Tibial artery (tissue), 4 donors: ENCODE measurements at regions not wholly inside any gene's neighbourhood (a gene's known extent, or its start where the extent isn't known, plus 50 kb on each side); places are given as distances from the start of the nearest gene placed in this dataset.

Source experiments
- DNase-seq, 2 donors: peaks; one replicate each; pipeline ENCODE4 v3.0.0-alpha.2; 2019
- H3K27ac ChIP-seq, 2 donors: fragments of 200-600 bp; sonication (generic) in 1 of 2; 1 replicate in 1 of 2; 2 replicates in 1 of 2; pipeline ENCODE4 v1.5.1; 2018 to 2019; ENCODE audit warnings: mild to moderate bottlenecking in 1 of 2
- H3K27me3 ChIP-seq, 2 donors: fragments of 200-600 bp; sonication (generic) in 1 of 2; one replicate each; pipeline versions ENCODE4 v1.5.1 to v1.6.0; 2016 to 2019
- H3K36me3 ChIP-seq, 3 donors: fragments of 200-600 bp; sonication (generic) in 2 of 3; one replicate each; pipeline ENCODE4 v1.5.1; 2016 to 2019; ENCODE audit warnings: mild to moderate bottlenecking in 2 of 3
- H3K4me1 ChIP-seq, 4 donors: fragments of 200-600 bp; sonication (generic) in 2 of 4; 1 replicate in 3 of 4; 2 replicates in 1 of 4; pipeline ENCODE4 v1.5.1; 2016 to 2019
- H3K4me3 ChIP-seq, 2 donors: fragments of 200-600 bp; sonication (generic) in 1 of 2; 1 replicate in 1 of 2; 2 replicates in 1 of 2; pipeline ENCODE4 v1.5.1; 2018 to 2019; ENCODE audit warnings: mild to moderate bottlenecking in 2 of 2
- H3K9me3 ChIP-seq, 3 donors: fragments of 200-600 bp; sonication (generic) in 1 of 3; one replicate each; pipeline ENCODE4 v1.5.1; 2016 to 2019
- intact Hi-C: fragments of 100-400 bp; cut with DNase I; formaldehyde crosslinking; loops from one replicate; pipeline ENCODE4 v1.15.0; 2023; ENCODE audit warnings: low total_unique reads
- TF ChIP-seq, protein P1 (sequence below), 2 experiments: fragments of 200-600 bp in 1 of 2; fragments of 450-650 bp in 1 of 2; IDR thresholded peaks; one replicate each; pipeline ENCODE4 v1.5.1; 2017 to 2019; ENCODE audit warnings: antibody characterized with exemption in 2 of 2, mild to moderate bottlenecking in 1 of 2, moderate library complexity in 1 of 2

DNA sequence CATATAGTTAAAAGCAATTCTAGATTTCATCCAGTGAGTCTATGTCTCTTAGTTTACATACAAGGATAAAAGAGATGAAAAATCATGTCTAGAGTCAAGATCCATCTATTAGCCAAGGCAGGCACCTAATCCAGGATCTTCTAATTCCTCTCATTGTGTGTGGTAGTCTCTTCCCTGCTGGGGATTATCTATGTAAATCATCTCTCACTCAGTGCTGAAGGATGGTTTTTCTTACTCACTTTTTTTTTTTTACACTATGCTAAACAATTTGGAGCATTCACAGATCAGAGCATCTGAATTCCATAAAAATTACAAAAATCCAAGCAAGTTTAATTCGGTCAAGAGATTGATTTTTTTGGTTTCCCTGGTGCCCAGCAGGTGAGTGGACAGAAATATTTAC, 154.9 kb upstream of the GDNF start:
- no peaks in the 10 kb centered on the region for H3K9me3 ChIP-seq
- no peak for DNase-seq
- H3K27me3 ChIP-seq: no peaks in the 10 kb centered on the region
- no peak overlapping the region for H3K27ac ChIP-seq
- intact Hi-C loops: no loop called here
- no peaks in the 10 kb centered on the region for H3K36me3 ChIP-seq
- H3K4me1 ChIP-seq: no peaks in the 10 kb centered on the region
- TF ChIP-seq, protein P1, sequence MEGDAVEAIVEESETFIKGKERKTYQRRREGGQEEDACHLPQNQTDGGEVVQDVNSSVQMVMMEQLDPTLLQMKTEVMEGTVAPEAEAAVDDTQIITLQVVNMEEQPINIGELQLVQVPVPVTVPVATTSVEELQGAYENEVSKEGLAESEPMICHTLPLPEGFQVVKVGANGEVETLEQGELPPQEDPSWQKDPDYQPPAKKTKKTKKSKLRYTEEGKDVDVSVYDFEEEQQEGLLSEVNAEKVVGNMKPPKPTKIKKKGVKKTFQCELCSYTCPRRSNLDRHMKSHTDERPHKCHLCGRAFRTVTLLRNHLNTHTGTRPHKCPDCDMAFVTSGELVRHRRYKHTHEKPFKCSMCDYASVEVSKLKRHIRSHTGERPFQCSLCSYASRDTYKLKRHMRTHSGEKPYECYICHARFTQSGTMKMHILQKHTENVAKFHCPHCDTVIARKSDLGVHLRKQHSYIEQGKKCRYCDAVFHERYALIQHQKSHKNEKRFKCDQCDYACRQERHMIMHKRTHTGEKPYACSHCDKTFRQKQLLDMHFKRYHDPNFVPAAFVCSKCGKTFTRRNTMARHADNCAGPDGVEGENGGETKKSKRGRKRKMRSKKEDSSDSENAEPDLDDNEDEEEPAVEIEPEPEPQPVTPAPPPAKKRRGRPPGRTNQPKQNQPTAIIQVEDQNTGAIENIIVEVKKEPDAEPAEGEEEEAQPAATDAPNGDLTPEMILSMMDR (IDR thresholded peaks at IDR 0.05): no peak
- no peak overlapping the region for H3K4me3 ChIP-seq

DNA sequence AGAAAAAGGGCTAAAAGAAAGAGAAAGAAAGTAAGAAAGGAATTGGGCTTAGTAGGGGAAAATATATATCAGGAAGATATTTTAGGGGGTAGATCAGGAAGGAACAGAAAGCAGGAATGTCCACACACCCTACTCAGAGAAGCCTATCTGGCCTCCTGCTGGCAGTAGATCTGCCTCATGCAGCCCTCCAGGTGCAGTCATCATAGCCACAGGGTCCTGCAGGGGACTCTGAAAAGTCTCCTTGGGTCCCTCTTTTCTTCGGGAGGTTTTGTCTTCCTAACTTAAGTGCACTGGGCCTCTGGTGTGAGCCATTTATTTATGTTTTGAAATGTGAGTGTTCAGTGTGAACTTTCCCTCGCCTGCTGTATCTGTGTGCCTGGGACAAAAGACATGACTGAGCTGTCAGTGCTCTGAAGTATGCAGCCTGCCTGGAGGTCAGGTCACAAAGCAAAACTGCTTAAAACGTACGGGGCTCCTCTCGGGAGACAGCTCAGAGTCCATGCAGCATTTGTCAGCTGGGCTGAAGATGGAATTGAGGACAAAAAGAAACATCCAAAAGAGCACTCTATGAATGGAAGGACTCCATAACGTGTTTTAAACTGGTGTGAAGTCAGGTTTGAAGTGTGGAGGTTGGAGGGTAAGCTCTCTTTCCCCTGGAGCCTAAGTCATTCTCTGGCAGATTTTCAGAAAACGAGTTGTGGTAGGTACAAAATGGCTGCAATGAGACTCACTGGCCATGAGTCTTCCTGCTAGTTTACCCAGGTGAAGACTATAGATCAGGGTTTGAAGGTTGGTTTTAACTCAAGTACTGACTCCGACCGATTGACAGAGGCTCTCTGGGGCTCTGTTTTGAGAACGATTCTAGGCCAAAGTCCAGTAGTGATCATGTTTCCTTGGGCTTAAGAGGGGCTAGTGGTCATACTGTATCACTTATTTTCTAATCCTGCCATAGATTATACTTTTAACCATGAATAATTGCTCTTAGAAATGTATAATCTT, 151.8 kb upstream of the GDNF start:
- DNase-seq: no peak
- TF ChIP-seq, protein P1 (IDR thresholded peaks at IDR 0.05): no peak
- no peak overlapping the region for H3K4me3 ChIP-seq
- H3K36me3 ChIP-seq: no peaks in the 10 kb centered on the region
- no peaks in the 10 kb centered on the region for H3K4me1 ChIP-seq
- no peaks in the 10 kb centered on the region for H3K27me3 ChIP-seq
- no peaks in the 10 kb centered on the region for H3K9me3 ChIP-seq
- H3K27ac ChIP-seq: no peak overlapping the region
- intact Hi-C loops: no loop called here

- TF ChIP-seq, protein P1 (IDR thresholded peaks at IDR 0.05): no peak
- no peak for DNase-seq
- Histone ChIP-seq H3K9me3 (no peaks in the 10 kb centered on the region), H3K27me3 (no peaks in the 10 kb centered on the region), H3K4me3 (no peak overlapping the region), H3K36me3 (no peaks in the 10 kb centered on the region), H3K27ac (no peak overlapping the region), H3K4me1 (no peaks in the 10 kb centered on the region)
- intact Hi-C loops: no loop called here
These were observed 150.0 kb upstream of the GDNF start for GRCh38 chr5:37989884-37990283.

DNA sequence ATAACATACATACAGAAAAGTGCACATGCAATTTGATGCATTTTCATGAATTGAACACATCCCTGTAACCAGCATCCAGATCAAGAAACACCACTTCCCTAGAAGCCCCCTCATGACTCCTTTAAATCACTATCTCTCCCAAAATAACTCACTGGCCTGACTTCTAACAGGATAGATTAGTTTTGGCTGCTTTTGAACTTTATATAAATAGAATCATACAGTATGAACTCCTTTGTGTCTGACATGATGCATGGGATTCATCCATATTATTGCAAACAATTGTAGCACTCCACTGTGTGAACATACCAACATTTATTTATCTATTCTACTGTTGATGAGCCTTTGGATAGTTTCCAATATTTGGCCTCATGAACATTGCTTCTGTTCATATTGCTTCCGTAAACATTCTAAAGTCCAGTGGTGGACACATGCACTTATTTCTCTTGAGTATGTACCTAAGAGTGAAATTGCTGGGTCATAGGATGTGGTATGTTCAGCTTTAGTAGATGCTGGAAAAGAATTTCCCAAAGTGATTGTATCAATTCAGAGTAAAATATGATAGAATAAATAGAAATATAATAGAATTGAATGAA, 148.7 kb upstream of the GDNF start:
- H3K36me3 ChIP-seq: no peaks in the 10 kb centered on the region
- no peak overlapping the region for H3K27ac ChIP-seq
- intact Hi-C loops: no loop called here
- no peak for DNase-seq
- no peaks in the 10 kb centered on the region for H3K9me3 ChIP-seq
- no peaks in the 10 kb centered on the region for H3K27me3 ChIP-seq
- H3K4me1 ChIP-seq: no peaks in the 10 kb centered on the region
- TF ChIP-seq, protein P1 (IDR thresholded peaks at IDR 0.05): no peak
- H3K4me3 ChIP-seq: no peak overlapping the region

GRCh38 chr5:37984300-37984699, 144.5 kb upstream of the GDNF start:
- intact Hi-C loops: no loop called here
- H3K4me3 ChIP-seq: no peak overlapping the region
- H3K9me3 ChIP-seq: no peaks in the 10 kb centered on the region
- DNase-seq: no peak
- H3K4me1 ChIP-seq: no peaks in the 10 kb centered on the region
- H3K27ac ChIP-seq: no peak overlapping the region
- TF ChIP-seq, protein P1 (IDR thresholded peaks at IDR 0.05): no peak
- H3K27me3 ChIP-seq: no peaks in the 10 kb centered on the region
- H3K36me3 ChIP-seq: no peaks in the 10 kb centered on the region
